ENCODE measurements at regions not wholly inside any gene's neighbourhood (a gene's known extent, or its start where the extent isn't known, plus 50 kb on each side); places are given as distances from the start of the nearest gene placed in this dataset.

DNA sequence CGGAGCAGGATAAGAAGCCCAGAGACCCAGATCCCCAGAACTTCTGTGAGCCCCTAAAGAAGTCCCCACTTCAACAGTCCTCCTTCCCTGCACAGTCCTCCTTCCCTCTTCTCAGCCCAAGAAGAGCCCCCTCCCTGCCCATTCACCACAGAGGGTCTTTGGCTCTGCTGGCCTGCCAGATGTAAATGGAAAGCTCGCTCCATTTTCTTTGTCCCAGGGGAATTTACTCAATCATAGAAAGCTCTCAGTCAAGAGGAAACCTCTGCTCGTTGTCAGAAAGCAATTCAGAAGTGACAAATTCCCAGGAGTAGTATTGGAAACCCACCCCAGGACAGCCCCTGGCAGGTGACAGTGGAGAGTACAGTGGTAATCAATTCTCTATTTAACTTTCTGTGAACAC lies 105.5 kb upstream of the SMAD3 start:
- Histone ChIP-seq H3K27ac (no peak overlapping the region), H3K4me3 (ENCODE audit: low read depth, low read length) (no peak overlapping the region), H3K36me3 (replicated peaks) (no peaks in the 10 kb centered on the region), H3K27me3 (replicated peaks) (no peaks in the 10 kb centered on the region)
- DNase-seq, result no peak
- in situ Hi-C loops (cut with HindIII; ENCODE audit: low pct_ligation_motif_present, low sequenced_read_pairs), result no loop called here
- no peak for TF ChIP-seq CTCF (IDR thresholded peaks at IDR 0.05; ENCODE audit: low read depth, low read length, missing control alignments)

DNA sequence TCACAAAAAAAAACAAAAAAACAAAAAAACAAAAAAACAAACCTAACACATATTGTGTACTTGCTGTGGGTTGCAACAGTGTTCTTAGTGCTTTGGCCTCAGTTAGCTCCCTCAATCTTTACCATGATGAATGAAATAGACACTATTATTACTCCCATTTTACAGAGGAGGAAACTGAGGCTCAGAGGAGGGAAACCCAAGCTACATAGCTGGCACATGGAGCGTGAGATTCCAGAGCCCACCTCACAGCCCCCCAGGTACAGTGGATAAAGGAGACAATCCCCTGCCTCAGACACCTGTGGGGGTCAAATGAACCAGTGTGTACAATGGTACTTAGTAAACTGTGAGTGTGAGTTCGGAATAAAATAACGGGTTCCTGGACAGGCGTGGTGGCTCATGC lies 104.9 kb upstream of the SMAD3 start:
- TF ChIP-seq CTCF (IDR thresholded peaks at IDR 0.05; ENCODE audit: low read depth, low read length, missing control alignments), result no peak
- DNase-seq, result no peak
- Histone ChIP-seq H3K36me3 (replicated peaks) (no peaks in the 10 kb centered on the region), H3K27me3 (replicated peaks) (no peaks in the 10 kb centered on the region), H3K4me3 (ENCODE audit: low read depth, low read length) (no peak overlapping the region), H3K27ac (no peak overlapping the region)
- in situ Hi-C loops (cut with HindIII; ENCODE audit: low pct_ligation_motif_present, low sequenced_read_pairs), result no loop called here

GRCh38 chr15:66961407-66961884 lies 104.0 kb upstream of the SMAD3 start:
- H3K4me3 ChIP-seq (ENCODE audit: low read depth, low read length), result no peak overlapping the region
- H3K36me3 ChIP-seq (replicated peaks), result no peaks in the 10 kb centered on the region
- DNase-seq, result no peak
- in situ Hi-C loops (cut with HindIII; ENCODE audit: low pct_ligation_motif_present, low sequenced_read_pairs), result no loop called here
- TF ChIP-seq CTCF (IDR thresholded peaks at IDR 0.05; ENCODE audit: low read depth, low read length, missing control alignments), result no peak
- H3K27me3 ChIP-seq (replicated peaks), result no peaks in the 10 kb centered on the region
- no peak overlapping the region for H3K27ac ChIP-seq

DNA sequence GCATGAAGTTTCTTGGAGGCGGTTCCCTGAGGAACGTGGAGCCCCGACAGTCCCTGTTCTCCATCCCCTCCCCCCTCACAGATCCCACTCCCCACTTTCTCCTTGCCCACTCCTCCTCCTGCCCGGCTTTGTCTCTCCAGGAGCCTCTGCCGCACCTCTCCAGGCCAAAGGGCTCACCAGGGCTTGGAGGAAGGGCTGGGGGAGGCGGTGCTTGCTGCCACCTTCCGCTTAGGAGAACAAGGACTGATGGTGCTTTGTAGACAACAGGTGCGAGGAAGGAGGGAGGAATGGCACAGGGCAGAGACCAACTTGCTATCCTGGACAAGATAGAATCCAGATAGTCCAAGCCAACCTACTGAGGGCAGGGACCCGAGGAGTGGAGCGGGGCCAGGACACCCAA lies 103.5 kb upstream of the SMAD3 start:
- Histone ChIP-seq H3K27me3 (replicated peaks) (no peaks in the 10 kb centered on the region), H3K4me3 (ENCODE audit: low read depth, low read length) (no peak overlapping the region), H3K27ac (no peak overlapping the region), H3K36me3 (replicated peaks) (no peaks in the 10 kb centered on the region)
- no peak for DNase-seq
- in situ Hi-C loops (cut with HindIII; ENCODE audit: low pct_ligation_motif_present, low sequenced_read_pairs), result no loop called here
- TF ChIP-seq CTCF (IDR thresholded peaks at IDR 0.05; ENCODE audit: low read depth, low read length, missing control alignments), result no peak

- no peaks in the 10 kb centered on the region for H3K36me3 ChIP-seq (replicated peaks)
- H3K27me3 ChIP-seq (replicated peaks), result no peaks in the 10 kb centered on the region
- in situ Hi-C loops (cut with HindIII; ENCODE audit: low pct_ligation_motif_present, low sequenced_read_pairs), result no loop called here
- H3K27ac ChIP-seq, result no peak overlapping the region
- no peak for TF ChIP-seq CTCF (IDR thresholded peaks at IDR 0.05; ENCODE audit: low read depth, low read length, missing control alignments)
- no peak overlapping the region for H3K4me3 ChIP-seq (ENCODE audit: low read depth, low read length)
- DNase-seq, result no peak
These were observed 102.9 kb upstream of the SMAD3 start for GRCh38 chr15:66962522-66962921.

DNA sequence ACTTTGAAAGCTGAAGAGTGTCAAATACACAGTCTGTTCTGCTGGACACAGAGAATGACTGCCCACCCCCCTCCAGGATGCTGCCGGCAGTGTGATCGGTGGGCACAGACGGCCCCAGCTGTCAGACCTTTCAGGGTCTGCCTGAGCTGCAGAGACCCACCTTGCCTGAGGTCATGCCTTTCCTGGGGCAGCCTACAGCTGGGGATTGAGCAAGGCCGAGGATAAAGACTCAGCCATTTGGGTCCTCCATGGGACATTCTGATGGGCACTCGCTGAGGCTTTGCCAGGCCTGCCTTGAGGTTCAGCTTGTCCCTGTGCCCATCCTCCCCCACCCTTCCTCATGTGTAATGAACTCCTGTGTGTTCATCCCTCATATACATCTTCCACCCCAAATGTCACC lies 102.3 kb upstream of the SMAD3 start:
- in situ Hi-C loops (cut with HindIII; ENCODE audit: low pct_ligation_motif_present, low sequenced_read_pairs), result no loop called here
- Histone ChIP-seq H3K36me3 (replicated peaks) (no peaks in the 10 kb centered on the region), H3K4me3 (ENCODE audit: low read depth, low read length) (no peak overlapping the region), H3K27me3 (replicated peaks) (no peaks in the 10 kb centered on the region), H3K27ac (no peak overlapping the region)
- TF ChIP-seq CTCF (IDR thresholded peaks at IDR 0.05; ENCODE audit: low read depth, low read length, missing control alignments), result no peak
- DNase-seq, result no peak
